ENCODE measurements at regions not wholly inside any gene's neighbourhood (a gene's known extent, or its start where the extent isn't known, plus 50 kb on each side); places are given as distances from the start of the nearest gene placed in this dataset.

GRCh38 chr4:64156253-64156652 is 253.0 kb downstream of the TECRL start:
- TF ChIP-seq POLR2A (IDR thresholded peaks at IDR 0.05): no peak
- TF ChIP-seq CTCF (IDR thresholded peaks at IDR 0.05): no peak

Data from testis (tissue), 2 donors.